HG03025 (cell line): ENCODE measurements at regions not wholly inside any gene's neighbourhood (a gene's known extent, or its start where the extent isn't known, plus 50 kb on each side); places are given as distances from the start of the nearest gene placed in this dataset.
"Not testable (repeated sequence)": the region's sequence is repeated elsewhere in the genome, so short reads cannot be mapped to it uniquely, and the experiment has no call there.

Experiments used
- ATAC-seq: cut with Tn5 transposase; IDR thresholded peaks from one replicate; pipeline ENCODE4 v1.9.1; 2021; ENCODE audit warnings: mild to moderate bottlenecking, moderate library complexity; ENCODE audit not compliant: unreplicated experiment, low FRiP score

- no peak for ATAC-seq
Observed at GRCh38 chr3:86381247-86381646, 609.7 kb downstream of the VGLL3 start.

GRCh38 chr3:86379280-86379679 lies 611.7 kb downstream of the VGLL3 start:
- ATAC-seq, result no peak

GRCh38 chr3:86378829-86379228 lies 612.1 kb downstream of the VGLL3 start:
- ATAC-seq, result no peak

DNA sequence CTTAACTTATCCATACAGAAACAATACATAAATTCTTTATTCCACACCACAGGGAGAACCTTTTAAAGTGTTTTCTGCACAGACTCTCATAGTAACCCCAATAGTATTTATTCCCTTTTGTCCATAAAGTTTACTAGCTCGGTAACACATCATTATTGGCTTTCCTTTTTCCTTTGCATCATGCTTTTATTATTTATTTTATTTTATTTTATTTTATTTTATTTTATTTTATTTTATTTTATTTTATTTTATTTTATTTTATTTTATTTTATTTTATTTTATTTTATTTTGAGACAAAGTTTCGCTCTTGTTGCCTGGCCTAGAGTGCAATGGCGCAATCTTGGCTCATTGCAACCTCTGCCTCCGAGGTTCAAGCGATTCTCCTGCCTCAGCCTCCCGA lies 655.4 kb downstream of the VGLL3 start:
- ATAC-seq, result not testable (repeated sequence)

- ATAC-seq, result no peak
Observed at GRCh38 chr3:86333636-86334035, 657.3 kb downstream of the VGLL3 start.

GRCh38 chr3:86303935-86304334 lies 687.0 kb downstream of the VGLL3 start:
- ATAC-seq, result no peak

DNA sequence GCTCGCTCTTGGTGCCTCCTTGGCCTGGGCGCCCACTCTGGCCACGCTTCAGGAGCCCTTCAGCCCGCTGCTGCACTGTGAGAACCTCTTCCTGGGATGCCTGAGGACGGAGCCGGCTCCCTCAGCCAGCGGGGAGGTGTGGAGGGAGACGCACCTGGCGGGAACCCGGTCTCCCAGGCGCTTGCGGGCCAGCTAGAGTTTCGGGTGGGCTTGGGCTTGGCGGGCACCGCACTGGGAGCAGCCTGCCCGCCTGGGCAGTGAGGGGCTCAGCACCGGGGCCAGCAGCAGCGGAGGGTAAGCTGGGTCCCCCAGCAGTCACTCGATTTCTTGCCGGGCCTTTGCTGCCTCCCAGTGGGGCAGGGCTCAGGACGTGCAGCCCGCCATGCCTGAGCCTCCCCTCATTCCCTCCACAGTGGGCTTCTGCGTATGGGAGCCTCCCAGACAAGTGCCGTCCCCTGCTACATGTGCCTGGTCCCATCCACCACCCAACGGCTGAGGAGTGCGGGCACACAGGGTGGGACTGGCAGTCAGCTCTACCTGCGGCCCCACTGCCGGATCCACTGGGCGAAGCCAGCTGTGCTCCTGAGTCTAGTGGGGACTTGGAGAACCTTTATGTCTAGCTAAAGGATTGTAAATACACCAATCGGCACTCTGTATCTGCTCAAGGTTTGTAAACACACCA lies 708.7 kb downstream of the VGLL3 start:
- no peak for ATAC-seq

DNA sequence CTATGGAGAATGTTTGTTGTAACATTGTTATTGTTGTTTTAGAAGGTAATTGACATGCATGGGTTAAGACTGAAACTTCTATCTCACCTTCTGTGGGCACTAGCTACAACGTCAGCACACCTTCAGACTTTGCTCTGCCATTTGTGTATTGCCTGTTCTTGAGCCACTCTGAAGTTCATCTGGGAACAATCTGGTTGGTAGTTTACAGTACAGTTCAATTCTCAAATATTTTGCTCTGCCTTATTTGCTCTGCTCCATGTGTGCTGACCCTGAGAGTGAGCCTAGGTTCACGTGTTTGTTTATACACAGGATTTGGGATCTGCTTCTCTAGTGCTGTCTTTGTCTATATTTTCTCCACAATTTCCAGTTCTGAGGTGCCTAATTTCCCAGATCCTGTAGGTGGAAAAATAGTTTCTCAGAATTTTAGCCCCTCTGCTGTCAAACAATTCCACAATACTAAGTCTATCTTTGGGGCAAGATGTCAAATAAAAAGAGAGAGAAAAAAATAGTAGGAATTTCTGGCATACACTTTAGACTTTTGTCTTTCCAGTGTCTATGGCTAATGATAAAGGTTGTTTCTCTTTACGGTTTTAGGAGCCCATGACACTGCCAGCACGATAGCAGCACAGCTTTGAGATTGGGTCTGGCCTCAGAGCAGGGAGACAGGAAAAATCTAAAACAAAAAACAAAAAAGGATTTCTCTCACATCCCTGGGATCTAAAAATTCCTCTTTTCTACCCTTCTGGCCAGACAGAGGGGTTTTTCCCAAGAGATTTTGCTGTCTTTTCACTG lies 721.4 kb downstream of the VGLL3 start:
- ATAC-seq, result no peak

DNA sequence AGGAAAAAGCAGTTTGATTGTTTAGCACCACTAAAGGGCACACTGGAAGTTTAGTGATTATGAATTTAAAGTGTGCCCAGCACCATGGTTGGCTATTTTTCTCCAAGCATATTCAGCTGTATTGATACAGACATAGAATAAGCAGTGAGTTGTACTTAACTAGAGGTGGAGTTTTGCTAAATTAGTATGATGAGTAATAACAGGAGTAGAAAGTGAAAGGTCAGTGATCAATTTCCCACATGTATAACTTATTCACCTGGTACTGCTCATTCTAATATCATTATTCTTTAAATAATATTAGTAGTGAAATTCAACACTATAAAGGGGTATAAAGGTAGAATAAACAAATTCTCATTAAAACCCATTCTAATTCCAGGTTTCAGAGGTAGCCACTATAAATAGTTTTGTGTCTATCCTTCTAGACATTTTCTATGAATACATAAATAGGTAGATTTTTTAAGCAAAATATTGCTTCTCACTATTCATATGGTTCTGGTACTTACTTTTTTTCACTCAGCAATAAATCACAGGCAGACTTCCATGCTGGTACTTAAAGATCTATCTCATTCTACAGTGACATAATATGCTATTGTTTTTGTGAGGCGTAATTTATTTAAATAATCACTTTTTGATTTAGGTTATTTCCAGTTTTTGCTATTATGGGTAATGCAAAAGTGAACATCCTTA lies 732.9 kb downstream of the VGLL3 start:
- no peak for ATAC-seq

DNA sequence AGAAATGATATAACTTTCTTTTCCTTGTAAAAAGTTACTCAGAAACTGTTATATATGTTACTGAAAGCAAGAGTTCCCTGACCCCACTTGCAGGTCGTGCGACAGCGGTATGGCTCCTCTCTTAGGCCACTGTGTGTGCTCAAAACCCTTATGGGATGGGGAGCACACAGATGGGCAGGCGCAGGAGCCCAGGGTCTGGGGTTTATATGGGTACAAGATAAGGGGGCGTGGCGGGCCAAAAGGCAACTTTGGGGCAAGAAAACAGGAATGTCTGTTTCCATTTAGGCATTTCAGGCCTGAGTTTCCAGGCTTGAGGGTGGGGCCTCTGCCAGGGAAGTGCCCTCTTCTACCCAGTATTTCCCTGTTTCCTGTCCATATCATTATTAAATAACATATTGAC lies 736.5 kb downstream of the VGLL3 start:
- no peak for ATAC-seq

- ATAC-seq, result no peak
Observed at GRCh38 chr3:86251781-86252180, 739.2 kb downstream of the VGLL3 start.

DNA sequence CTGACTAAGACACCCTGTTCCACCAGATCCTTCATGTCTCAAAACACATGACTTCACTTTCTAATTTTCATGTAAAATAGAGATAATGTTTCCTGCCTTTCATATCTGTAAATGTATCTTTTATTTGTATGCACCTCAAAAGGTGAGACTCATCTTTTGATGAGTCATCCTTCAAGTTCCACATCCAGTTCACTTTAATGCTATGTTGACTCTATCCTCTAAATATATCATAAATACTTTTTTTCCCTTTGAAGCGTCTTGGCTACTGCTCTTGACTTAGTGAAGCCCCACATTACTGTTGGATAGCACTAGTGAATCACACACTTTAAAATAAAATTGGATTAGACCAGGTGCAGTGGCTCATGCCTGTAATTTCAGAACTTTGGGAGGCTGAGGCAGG lies 741.1 kb downstream of the VGLL3 start:
- no peak for ATAC-seq

DNA sequence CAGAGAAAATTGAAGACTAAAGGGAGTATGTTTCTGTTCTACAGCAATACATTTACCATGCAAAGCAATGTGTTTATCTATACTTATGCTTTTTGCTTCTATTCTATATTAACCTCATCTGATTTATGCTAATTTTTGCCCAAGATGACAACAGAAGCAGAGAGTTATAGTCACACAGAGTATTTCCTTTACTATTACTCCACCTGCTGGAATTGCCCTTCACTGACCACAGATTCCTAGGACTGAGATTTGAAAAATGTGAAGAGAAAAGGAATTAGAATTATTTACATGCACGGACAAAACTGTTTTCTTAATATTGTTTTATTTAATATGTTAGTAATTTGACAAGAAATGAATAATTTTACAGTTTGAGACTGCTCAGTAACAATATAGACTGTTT lies 745.6 kb downstream of the VGLL3 start:
- ATAC-seq, result no peak

DNA sequence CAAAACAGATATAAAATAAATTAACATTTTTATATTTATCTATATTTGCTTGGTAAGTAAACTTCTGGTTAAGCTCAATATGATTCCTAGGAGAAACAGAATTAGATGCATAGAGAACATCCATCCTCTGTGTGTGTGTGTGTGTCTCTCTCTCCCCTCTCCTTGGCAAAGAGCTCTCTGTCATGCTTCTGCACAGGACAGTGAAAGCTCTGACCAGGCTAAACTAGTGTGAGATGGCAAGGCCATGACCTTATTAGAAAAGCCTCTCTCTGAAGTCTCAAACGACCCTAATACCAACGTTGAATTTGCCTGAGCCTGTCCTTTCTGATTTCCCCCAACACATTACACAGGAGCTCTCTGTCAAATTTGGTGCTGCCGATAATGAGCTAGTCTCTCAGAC lies 746.0 kb downstream of the VGLL3 start:
- no peak for ATAC-seq

DNA sequence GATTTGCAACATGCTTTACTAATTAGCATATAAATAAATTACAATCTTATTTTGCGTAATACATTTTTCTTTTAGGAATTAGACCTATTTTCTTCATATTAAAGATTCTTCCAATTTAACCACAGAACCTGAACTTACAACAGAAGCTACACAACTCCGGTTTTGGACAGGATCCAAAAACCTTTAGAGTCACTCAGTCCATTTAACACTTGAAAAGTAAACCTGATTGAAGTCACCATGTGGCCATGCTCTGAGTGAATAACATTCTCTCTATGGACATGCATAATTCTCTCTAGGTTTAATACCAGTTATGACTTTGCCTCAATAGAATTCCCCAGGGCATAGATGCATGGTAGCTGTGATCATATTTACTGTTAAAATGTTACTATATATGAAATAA lies 751.0 kb downstream of the VGLL3 start:
- ATAC-seq, result no peak

GRCh38 chr3:86234506-86235254 lies 756.3 kb downstream of the VGLL3 start:
- no peak for ATAC-seq

GRCh38 chr3:86230762-86231161 lies 760.2 kb downstream of the VGLL3 start:
- ATAC-seq, result no peak

GRCh38 chr3:86229775-86230094 lies 761.2 kb downstream of the VGLL3 start:
- ATAC-seq, result no peak

GRCh38 chr3:86229086-86229774 lies 761.7 kb downstream of the VGLL3 start:
- no peak for ATAC-seq

- no peak for ATAC-seq
Observed at GRCh38 chr3:86228101-86228500, 762.8 kb downstream of the VGLL3 start.
